Thyroid gland (tissue), 4 donors: ENCODE measurements at regions not wholly inside any gene's neighbourhood (a gene's known extent, or its start where the extent isn't known, plus 50 kb on each side); places are given as distances from the start of the nearest gene placed in this dataset.

Experiments
- DNase-seq, 2 donors: peaks; one replicate each; pipeline ENCODE4 v3.0.0-alpha.2; 2019
- H3K27ac ChIP-seq, 3 donors: fragments of 200-600 bp; sonication (generic); 1 replicate in 2 of 3; 2 replicates in 1 of 3; pipeline ENCODE4 v1.5.1; 2016 to 2019; ENCODE audit warnings: mild to moderate bottlenecking in 1 of 3, moderate library complexity in 1 of 3
- H3K27me3 ChIP-seq: fragments of 200-600 bp; sonication (generic); one replicate; pipeline ENCODE4 v1.5.1; 2019
- H3K36me3 ChIP-seq, 2 donors: fragments of 200-600 bp; sonication (generic); one replicate each; pipeline ENCODE4 v1.5.1; 2016 to 2019
- H3K4me1 ChIP-seq, 2 donors: fragments of 200-600 bp; sonication (generic); one replicate each; pipeline ENCODE4 v1.5.1; 2017 to 2019
- H3K4me3 ChIP-seq, 3 donors: fragments of 200-600 bp; sonication (generic); replicated peaks in 1 of 3; 1 replicate in 2 of 3; 2 replicates in 1 of 3; pipeline ENCODE4 v1.5.1; 2016; ENCODE audit warnings: mild to moderate bottlenecking in 1 of 3
- H3K9me3 ChIP-seq: fragments of 200-600 bp; sonication (generic); one replicate; pipeline ENCODE4 v1.5.1; 2017
- CTCF ChIP-seq, 6 experiments: fragments of 200-600 bp in 3 of 6; fragments of 450-650 bp in 3 of 6; sonication (generic) in 3 of 6; IDR thresholded peaks; one replicate each; pipeline ENCODE4 v1.5.1; 2016 to 2019; ENCODE audit warnings: antibody characterized with exemption in 6 of 6, mild to moderate bottlenecking in 2 of 6, inconsistent platforms in 1 of 6, moderate library complexity in 1 of 6
- POLR2A ChIP-seq, 2 donors: fragments of 450-650 bp; IDR thresholded peaks; one replicate each; pipeline ENCODE4 v1.6.1; 2017; ENCODE audit warnings: antibody characterized with exemption in 2 of 2, mild to moderate bottlenecking in 2 of 2, moderate library complexity in 1 of 2
- WGBS, 2 donors: methylation state at CpG; one replicate each; pipeline ENCODE4 v1.1.5; 2017; 5-methylcytosine and 5-hydroxymethylcytosine counted together
- intact Hi-C: fragments of 100-400 bp; cut with DNase I; formaldehyde crosslinking; loops from one replicate; pipeline ENCODE4 v1.15.1; 2023

- Histone ChIP-seq H3K9me3 (no peaks in the 10 kb centered on the region), H3K4me3 (no peak overlapping the region), H3K27me3 (no peaks in the 10 kb centered on the region), H3K27ac (no peak overlapping the region), H3K36me3 (no peaks in the 10 kb centered on the region), H3K4me1 (no peaks in the 10 kb centered on the region)
- 66 to 78% methylated on average over 6 to 7 of the region's 7 CpGs for WGBS, 2 donors
- intact Hi-C loops: no loop called here
- DNase-seq: no peak
- TF ChIP-seq CTCF (IDR thresholded peaks at IDR 0.05) (no peak), POLR2A (IDR thresholded peaks at IDR 0.05) (no peak)
Measured at GRCh38 chr5:179422213-179422855, 77.1 kb upstream of the ADAMTS2 start.

GRCh38 chr5:179421144-179421901, 76.1 kb upstream of the ADAMTS2 start:
- intact Hi-C loops: no loop called here
- no peak for DNase-seq

GRCh38 chr5:179420476-179420875, 75.2 kb upstream of the ADAMTS2 start:
- no peak for TF ChIP-seq POLR2A (IDR thresholded peaks at IDR 0.05)
- TF ChIP-seq CTCF (IDR thresholded peaks at IDR 0.05): no peak
- Histone ChIP-seq H3K9me3 (no peaks in the 10 kb centered on the region), H3K4me1 (no peaks in the 10 kb centered on the region), H3K27me3 (no peaks in the 10 kb centered on the region), H3K27ac (no peak overlapping the region), H3K4me3 (no peak overlapping the region), H3K36me3 (no peaks in the 10 kb centered on the region)
- no peak for DNase-seq
- intact Hi-C loops: no loop called here
- 65 to 79% methylated on average over 5 to 7 of the region's 8 CpGs for WGBS, 2 donors

More at GRCh38 chr5:179421144-179421901, 76.1 kb upstream of the ADAMTS2 start:
- Histone ChIP-seq H3K4me3 (no peak overlapping the region), H3K36me3 (no peaks in the 10 kb centered on the region), H3K27me3 (no peaks in the 10 kb centered on the region), H3K4me1 (no peaks in the 10 kb centered on the region), H3K27ac (no peak overlapping the region), H3K9me3 (no peaks in the 10 kb centered on the region)
- TF ChIP-seq POLR2A (IDR thresholded peaks at IDR 0.05) (no peak), CTCF (IDR thresholded peaks at IDR 0.05) (no peak)
- WGBS, 2 donors: 78 to 85% methylated on average over 13 to 15 of the region's 15 CpGs

- TF ChIP-seq POLR2A (IDR thresholded peaks at IDR 0.05) (no peak), CTCF (IDR thresholded peaks at IDR 0.05) (no peak)
- no peak overlapping the region for H3K4me3 ChIP-seq
- no peaks in the 10 kb centered on the region for H3K27me3 ChIP-seq
- H3K9me3 ChIP-seq: no peaks in the 10 kb centered on the region
- intact Hi-C loops: no loop called here
- 72 to 82% methylated on average over 11 of the region's 11 CpGs for WGBS, 2 donors
- no peaks in the 10 kb centered on the region for H3K4me1 ChIP-seq
- H3K36me3 ChIP-seq: no peaks in the 10 kb centered on the region
- no peak overlapping the region for H3K27ac ChIP-seq
- DNase-seq: no peak
Measured at GRCh38 chr5:179418972-179419371, 73.7 kb upstream of the ADAMTS2 start.

- no peak for DNase-seq
- no peak overlapping the region for H3K27ac ChIP-seq
- no peaks in the 10 kb centered on the region for H3K4me1 ChIP-seq
- H3K27me3 ChIP-seq: no peaks in the 10 kb centered on the region
- H3K9me3 ChIP-seq: no peaks in the 10 kb centered on the region
- intact Hi-C loops: no loop called here
- TF ChIP-seq POLR2A (IDR thresholded peaks at IDR 0.05) (no peak), CTCF (IDR thresholded peaks at IDR 0.05) (no peak)
- 74 to 79% methylated on average over 3 to 5 of the region's 5 CpGs for WGBS, 2 donors
- no peak overlapping the region for H3K4me3 ChIP-seq
- H3K36me3 ChIP-seq: no peaks in the 10 kb centered on the region
Measured at GRCh38 chr5:179417696-179418095, 72.4 kb upstream of the ADAMTS2 start.
